Gastroesophageal sphincter (tissue), 3 donors: ENCODE measurements at regions not wholly inside any gene's neighbourhood (a gene's known extent, or its start where the extent isn't known, plus 50 kb on each side); places are given as distances from the start of the nearest gene placed in this dataset.

Experiments used
- EP300 ChIP-seq: sonication (generic); formaldehyde crosslinking; IDR thresholded peaks from one replicate; pipeline ENCODE4 v1.6.1; 2017; ENCODE audit warnings: antibody characterized with exemption, mild to moderate bottlenecking
- POLR2A ChIP-seq, 2 donors: fragments of 450-650 bp; IDR thresholded peaks; one replicate each; pipeline ENCODE4 v1.6.1; 2017; ENCODE audit warnings: antibody characterized with exemption in 2 of 2, mild to moderate bottlenecking in 2 of 2, moderate library complexity in 1 of 2
- POLR2AphosphoS5 ChIP-seq: sonication (generic); formaldehyde crosslinking; IDR thresholded peaks from one replicate; pipeline ENCODE4 v1.6.1; 2017; ENCODE audit warnings: antibody characterized with exemption
- TF ChIP-seq, protein P1 (sequence below), 4 experiments: fragments of 200-600 bp in 2 of 4; fragments of 450-650 bp in 2 of 4; sonication (generic) in 1 of 4; IDR thresholded peaks; one replicate each; pipeline ENCODE4 v1.5.1; 2017 to 2019; ENCODE audit warnings: antibody characterized with exemption in 4 of 4, mild to moderate bottlenecking in 2 of 4, moderate library complexity in 2 of 4

DNA sequence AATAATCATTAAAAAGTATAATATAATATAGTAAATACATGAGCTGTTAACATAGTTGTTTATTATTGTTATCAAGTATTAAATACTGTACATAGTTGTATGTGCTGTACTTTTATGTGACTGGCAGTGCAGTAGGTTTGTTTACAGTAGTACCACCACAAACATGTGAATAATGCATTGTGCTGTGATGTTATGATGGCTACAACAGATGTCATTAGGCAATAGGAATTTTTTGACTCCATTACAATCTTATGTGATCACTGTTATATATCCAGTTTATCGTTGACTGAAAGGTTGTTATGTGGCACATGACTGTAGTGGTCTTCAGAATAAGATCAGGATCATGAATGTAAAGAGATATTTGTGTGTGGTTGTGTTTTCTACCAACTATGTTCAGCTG, 577.8 kb downstream of the JRKL start:
- TF ChIP-seq, protein P1, sequence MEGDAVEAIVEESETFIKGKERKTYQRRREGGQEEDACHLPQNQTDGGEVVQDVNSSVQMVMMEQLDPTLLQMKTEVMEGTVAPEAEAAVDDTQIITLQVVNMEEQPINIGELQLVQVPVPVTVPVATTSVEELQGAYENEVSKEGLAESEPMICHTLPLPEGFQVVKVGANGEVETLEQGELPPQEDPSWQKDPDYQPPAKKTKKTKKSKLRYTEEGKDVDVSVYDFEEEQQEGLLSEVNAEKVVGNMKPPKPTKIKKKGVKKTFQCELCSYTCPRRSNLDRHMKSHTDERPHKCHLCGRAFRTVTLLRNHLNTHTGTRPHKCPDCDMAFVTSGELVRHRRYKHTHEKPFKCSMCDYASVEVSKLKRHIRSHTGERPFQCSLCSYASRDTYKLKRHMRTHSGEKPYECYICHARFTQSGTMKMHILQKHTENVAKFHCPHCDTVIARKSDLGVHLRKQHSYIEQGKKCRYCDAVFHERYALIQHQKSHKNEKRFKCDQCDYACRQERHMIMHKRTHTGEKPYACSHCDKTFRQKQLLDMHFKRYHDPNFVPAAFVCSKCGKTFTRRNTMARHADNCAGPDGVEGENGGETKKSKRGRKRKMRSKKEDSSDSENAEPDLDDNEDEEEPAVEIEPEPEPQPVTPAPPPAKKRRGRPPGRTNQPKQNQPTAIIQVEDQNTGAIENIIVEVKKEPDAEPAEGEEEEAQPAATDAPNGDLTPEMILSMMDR (IDR thresholded peaks at IDR 0.05), result no peak
- TF ChIP-seq POLR2A (IDR thresholded peaks at IDR 0.05) (no peak), EP300 (no peak), POLR2AphosphoS5 (no peak)
